Effector memory CD8-positive, alpha-beta T cell (primary cell): ENCODE measurements at regions not wholly inside any gene's neighbourhood (a gene's known extent, or its start where the extent isn't known, plus 50 kb on each side); places are given as distances from the start of the nearest gene placed in this dataset.
"Not testable (repeated sequence)": the region's sequence is repeated elsewhere in the genome, so short reads cannot be mapped to it uniquely, and the experiment has no call there.

Experiments
- ATAC-seq: fragments of 150-1000 bp; cut with Tn5 transposase; replicated peaks from 2 replicates; pipeline ENCODE4 v1.10.0; 2021; ENCODE audit warnings: mild to moderate bottlenecking, moderate library complexity
- DNase-seq, 3 experiments: peaks; one replicate each; pipeline ENCODE4 v3.0.0; 2021
- H3K27ac Mint-ChIP-seq, 2 donors: one replicate each; pipeline ENCODE4 v1.8.0; 2022; ENCODE audit warnings: mild to moderate bottlenecking in 2 of 2, mixed read lengths in 2 of 2, moderate library complexity in 2 of 2
- H3K27me3 Mint-ChIP-seq, 2 donors: one replicate each; pipeline ENCODE4 v1.8.0; 2022; ENCODE audit warnings: mixed read lengths in 2 of 2
- H3K36me3 Mint-ChIP-seq: one replicate; pipeline ENCODE4 v1.8.0; 2022; ENCODE audit warnings: mild to moderate bottlenecking, moderate library complexity, mixed read lengths; ENCODE audit not compliant: insufficient read depth
- H3K4me1 Mint-ChIP-seq, 2 donors: one replicate each; pipeline ENCODE4 v1.8.0; 2022; ENCODE audit warnings: low read depth in 2 of 2, mixed read lengths in 2 of 2
- H3K4me3 Mint-ChIP-seq, 2 donors: one replicate each; pipeline ENCODE4 v1.8.0; 2022; ENCODE audit warnings: mild to moderate bottlenecking in 2 of 2, mixed read lengths in 2 of 2, moderate library complexity in 2 of 2
- H3K9me3 Mint-ChIP-seq, 2 donors: one replicate each; pipeline ENCODE4 v1.8.0; 2022; ENCODE audit warnings: mixed read lengths in 2 of 2

GRCh38 chr3:197368330-197368729 lies 69.9 kb upstream of the DLG1 start:
- Mint-ChIP-seq H3K36me3 (no peaks in the 10 kb centered on the region), H3K9me3 (no peaks in the 10 kb centered on the region), H3K27me3 (peaks cover 52 to 82% of the 10 kb centered on the region in 2 donors), H3K4me3 (no peak overlapping the region), H3K4me1 (peaks cover 0 to 2% of the 10 kb centered on the region in 2 donors), H3K27ac (no peak overlapping the region)
- ATAC-seq (no peak), DNase-seq (no peak)

DNA sequence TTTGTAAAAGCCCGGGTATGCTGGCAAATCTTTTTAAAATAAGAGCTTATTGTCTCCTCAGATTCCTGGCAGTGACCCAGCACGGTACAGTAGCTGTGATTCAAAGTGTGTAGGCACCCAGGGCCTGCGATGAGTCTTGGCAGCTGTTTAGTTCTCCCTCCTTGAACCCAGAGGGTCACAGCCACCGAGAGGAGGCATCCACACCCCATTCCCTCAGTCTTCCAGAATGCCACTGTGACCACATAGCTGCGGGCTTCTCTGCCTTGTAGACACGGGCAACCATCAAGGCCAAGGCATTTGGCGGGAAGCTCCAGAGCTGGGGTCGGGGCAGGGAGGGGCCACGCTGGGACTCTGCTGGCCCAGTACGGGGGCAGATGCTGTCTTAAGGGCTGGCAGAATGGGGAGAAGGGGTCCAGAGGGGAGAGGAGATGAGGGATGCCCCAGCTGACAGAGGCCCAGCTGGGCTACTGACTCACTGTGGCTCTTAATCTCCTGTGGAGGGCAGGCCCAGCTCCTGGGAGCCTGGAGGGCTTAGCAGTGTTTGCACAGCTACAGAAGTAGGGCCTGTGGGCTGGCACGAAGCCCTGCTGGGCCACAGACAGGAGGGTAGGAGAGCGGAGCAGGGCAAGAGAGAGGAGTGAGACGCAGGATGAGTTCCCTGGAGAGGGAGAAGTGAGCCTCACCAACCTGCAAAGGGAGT lies 68.8 kb upstream of the DLG1 start:
- Mint-ChIP-seq H3K27ac (no peak overlapping the region), H3K36me3 (no peaks in the 10 kb centered on the region), H3K27me3 (peaks cover 43 to 87% of the 10 kb centered on the region in 2 donors), H3K4me3 (no peak overlapping the region), H3K9me3 (no peaks in the 10 kb centered on the region), H3K4me1 (peaks cover 0 to 2% of the 10 kb centered on the region in 2 donors)
- DNase-seq (no peak), ATAC-seq (no peak)

- H3K36me3 Mint-ChIP-seq, result no peaks in the 10 kb centered on the region
- no peak overlapping the region for H3K4me3 Mint-ChIP-seq
- no peak overlapping the region for H3K27ac Mint-ChIP-seq
- peaks cover 0 to under 1% of the 10 kb centered on the region in 2 donors for H3K9me3 Mint-ChIP-seq
- DNase-seq, result no peak
- peaks cover 35 to 80% of the 10 kb centered on the region in 2 donors for H3K27me3 Mint-ChIP-seq
- peaks cover 0 to 2% of the 10 kb centered on the region in 2 donors for H3K4me1 Mint-ChIP-seq
- ATAC-seq, result no peak
Observed at GRCh38 chr3:197366301-197367044, 68.1 kb upstream of the DLG1 start.

- Mint-ChIP-seq H3K27me3 (peaks cover 33 to 85% of the 10 kb centered on the region in 2 donors), H3K4me3 (no peak overlapping the region), H3K36me3 (no peaks in the 10 kb centered on the region), H3K9me3 (peaks cover 2 to 6% of the 10 kb centered on the region in 2 donors), H3K27ac (no peak overlapping the region), H3K4me1 (peaks cover 0 to 2% of the 10 kb centered on the region in 2 donors)
- no peak for DNase-seq
- no peak for ATAC-seq
Observed at GRCh38 chr3:197365586-197365985, 67.2 kb upstream of the DLG1 start.

DNA sequence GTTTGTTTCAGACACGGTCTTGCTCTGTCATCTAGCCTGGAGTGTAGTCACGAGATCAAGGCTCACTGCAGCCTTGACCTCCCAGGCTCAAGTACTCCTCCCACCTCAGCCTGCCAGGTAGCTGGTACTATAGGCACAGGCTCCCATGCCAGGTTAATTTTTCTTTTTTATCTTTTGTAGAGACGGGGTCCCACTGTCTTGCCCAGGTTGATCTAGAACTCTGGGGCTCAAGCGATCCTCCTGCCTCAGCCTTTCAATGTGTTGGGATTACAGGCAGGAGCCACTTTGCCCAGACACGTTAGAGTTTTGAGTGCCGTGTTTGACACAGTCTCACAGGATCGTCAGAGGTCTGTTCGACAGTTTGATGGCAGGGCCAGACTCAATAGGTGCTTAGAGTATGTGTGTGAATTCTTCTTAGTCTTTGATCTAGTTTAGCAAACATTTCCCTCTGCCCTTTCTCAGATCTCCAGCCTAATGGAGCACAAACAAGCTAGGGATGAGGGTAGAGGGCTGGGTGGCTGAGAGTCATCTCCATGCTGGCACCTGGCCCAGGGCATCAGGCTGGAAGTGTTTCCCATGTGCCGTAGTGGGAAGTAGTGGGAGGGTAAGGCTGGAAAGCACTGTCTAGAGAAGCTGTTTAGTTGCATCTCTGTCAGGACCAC lies 66.1 kb upstream of the DLG1 start:
- Mint-ChIP-seq H3K9me3 (peaks cover 12 to 14% of the 10 kb centered on the region in 2 donors), H3K4me1 (peaks cover 0 to 2% of the 10 kb centered on the region in 2 donors), H3K4me3 (no peak overlapping the region), H3K27me3 (peaks cover 33 to 80% of the 10 kb centered on the region in 2 donors), H3K27ac (no peak overlapping the region), H3K36me3 (no peaks in the 10 kb centered on the region)
- no peak for DNase-seq
- no peak for ATAC-seq

DNA sequence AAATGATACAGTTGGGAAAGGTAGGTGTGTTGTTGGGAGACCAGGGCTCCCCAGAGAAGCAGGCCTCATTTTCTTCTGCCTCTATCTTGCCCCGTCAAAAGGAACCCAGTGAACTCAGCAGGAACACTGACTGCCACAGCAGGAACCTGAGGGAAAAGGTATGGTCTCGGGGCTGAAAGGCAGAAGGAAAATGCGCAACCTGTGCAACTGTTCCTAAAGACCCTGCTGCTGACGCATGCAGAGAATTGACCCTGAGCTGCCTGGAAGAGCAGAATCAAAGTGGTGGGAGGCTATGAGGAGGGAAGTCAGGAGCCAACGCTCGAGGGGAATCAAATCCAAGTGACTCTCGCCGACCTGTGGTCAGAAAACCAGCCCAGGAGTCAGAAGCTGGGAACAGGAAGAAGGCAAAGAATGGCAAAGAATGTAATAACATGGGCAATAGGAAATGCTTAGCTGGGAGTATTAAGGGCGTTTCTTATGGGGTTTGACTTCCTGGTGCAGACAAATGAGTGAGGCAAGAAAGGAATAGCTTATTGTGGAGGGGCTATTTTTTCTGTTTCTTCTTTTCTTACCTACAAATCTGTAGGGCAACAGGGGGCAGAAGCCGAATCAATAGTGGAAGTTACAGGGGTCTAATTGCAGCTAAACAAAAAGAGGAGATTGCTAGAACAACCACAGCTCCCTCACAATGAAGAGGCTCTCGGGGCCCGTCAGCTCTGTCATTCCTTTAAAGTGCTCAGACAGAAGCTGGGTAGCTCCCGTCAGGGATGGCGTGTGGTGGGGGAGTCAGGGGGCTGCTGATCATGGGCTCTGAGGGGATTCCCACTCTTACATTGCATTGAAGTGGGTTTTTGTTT lies 65.4 kb upstream of the DLG1 start:
- peaks cover 0 to 2% of the 10 kb centered on the region in 2 donors for H3K4me1 Mint-ChIP-seq
- H3K27me3 Mint-ChIP-seq, result peaks cover 32 to 76% of the 10 kb centered on the region in 2 donors
- H3K4me3 Mint-ChIP-seq, result no peak overlapping the region
- no peak overlapping the region for H3K27ac Mint-ChIP-seq
- no peaks in the 10 kb centered on the region for H3K36me3 Mint-ChIP-seq
- peaks cover 14 to 18% of the 10 kb centered on the region in 2 donors for H3K9me3 Mint-ChIP-seq
- ATAC-seq, result no peak
- no peak for DNase-seq

DNA sequence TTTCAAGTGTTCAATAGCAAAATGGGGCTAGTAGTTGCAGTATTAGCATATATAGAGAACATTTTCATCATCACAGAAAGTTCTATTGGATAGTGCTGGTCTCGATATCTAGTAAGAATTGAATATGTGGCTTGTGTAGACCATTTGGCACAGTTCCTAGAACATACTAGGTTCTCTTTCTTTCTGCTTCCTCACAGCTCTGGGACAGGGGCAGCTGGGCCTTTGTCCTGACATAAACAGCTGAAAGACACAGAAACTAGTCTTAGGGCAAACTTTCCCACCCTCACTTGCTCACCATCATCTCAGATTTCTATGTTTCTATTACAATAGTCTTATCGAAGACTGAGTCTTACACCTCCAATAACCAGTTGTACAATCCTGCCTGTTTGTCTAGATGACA lies 63.7 kb upstream of the DLG1 start:
- H3K4me1 Mint-ChIP-seq, result peaks cover 0 to 2% of the 10 kb centered on the region in 2 donors
- H3K4me3 Mint-ChIP-seq, result no peak overlapping the region
- H3K9me3 Mint-ChIP-seq, result peaks cover 14 to 18% of the 10 kb centered on the region in 2 donors
- ATAC-seq (no peak), DNase-seq (no peak)
- H3K27ac Mint-ChIP-seq, result no peak overlapping the region
- no peaks in the 10 kb centered on the region for H3K36me3 Mint-ChIP-seq
- H3K27me3 Mint-ChIP-seq, result peaks cover 23 to 62% of the 10 kb centered on the region in 2 donors

DNA sequence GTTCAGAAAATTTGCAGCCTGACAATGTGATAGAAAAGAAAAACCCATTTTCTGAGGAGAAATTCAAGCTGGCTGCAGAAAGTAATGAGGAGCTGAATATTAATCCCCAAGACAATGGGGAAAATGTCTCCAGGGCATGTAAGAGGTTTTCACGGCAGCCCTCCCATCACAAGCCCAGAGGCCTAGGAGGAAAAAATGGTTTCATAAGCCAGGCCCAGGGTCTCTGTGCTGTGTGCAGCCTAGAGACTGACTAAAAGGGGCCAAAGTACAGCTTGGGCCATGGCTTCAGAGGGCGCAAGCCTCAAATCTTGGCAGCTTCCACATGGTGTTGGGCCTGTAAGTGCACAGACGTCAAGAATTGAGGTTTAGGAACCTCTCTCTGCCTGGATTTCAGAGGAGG lies 61.7 kb upstream of the DLG1 start:
- not testable (repeated sequence) for H3K27ac Mint-ChIP-seq, H3K4me1 Mint-ChIP-seq, H3K36me3 Mint-ChIP-seq, DNase-seq, ATAC-seq, H3K4me3 Mint-ChIP-seq
- H3K9me3 Mint-ChIP-seq, result peaks cover 14 to 18% of the 10 kb centered on the region in 2 donors
- H3K27me3 Mint-ChIP-seq, result peaks cover 8 to 53% of the 10 kb centered on the region in 2 donors

DNA sequence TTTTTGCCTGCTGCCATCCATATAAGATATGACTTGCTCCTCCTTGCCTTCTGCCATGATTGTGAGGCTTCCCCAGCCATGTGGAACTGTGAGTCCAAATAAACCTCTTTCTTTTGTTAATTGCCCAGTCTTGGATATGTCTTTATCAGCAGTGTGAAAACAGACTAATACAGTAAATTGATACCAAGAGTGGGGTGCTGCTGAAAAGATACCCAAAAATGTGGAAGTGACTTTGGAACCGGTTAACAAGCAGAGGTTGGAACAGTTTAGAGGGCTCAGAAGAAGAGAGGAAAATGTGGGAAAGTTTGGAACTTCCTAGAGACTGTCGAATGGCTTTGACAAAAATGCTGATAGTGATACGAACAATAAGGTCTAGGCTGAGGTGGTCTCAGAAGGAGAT lies 61.1 kb upstream of the DLG1 start:
- H3K4me1 Mint-ChIP-seq, H3K27ac Mint-ChIP-seq, H3K4me3 Mint-ChIP-seq, H3K36me3 Mint-ChIP-seq, DNase-seq, ATAC-seq: not testable (repeated sequence)
- Mint-ChIP-seq H3K27me3 (peaks cover 7 to 51% of the 10 kb centered on the region in 2 donors), H3K9me3 (peaks cover 14 to 18% of the 10 kb centered on the region in 2 donors)

- ATAC-seq, result no peak
- Mint-ChIP-seq H3K4me1 (peaks cover 0 to 2% of the 10 kb centered on the region in 2 donors), H3K4me3 (no peak overlapping the region), H3K27me3 (peaks cover 8 to 49% of the 10 kb centered on the region in 2 donors), H3K36me3 (no peaks in the 10 kb centered on the region), H3K9me3 (peaks cover 14 to 18% of the 10 kb centered on the region in 2 donors), H3K27ac (no peak overlapping the region)
- DNase-seq, result no peak
Observed at GRCh38 chr3:197356741-197357140, 58.3 kb upstream of the DLG1 start.

DNA sequence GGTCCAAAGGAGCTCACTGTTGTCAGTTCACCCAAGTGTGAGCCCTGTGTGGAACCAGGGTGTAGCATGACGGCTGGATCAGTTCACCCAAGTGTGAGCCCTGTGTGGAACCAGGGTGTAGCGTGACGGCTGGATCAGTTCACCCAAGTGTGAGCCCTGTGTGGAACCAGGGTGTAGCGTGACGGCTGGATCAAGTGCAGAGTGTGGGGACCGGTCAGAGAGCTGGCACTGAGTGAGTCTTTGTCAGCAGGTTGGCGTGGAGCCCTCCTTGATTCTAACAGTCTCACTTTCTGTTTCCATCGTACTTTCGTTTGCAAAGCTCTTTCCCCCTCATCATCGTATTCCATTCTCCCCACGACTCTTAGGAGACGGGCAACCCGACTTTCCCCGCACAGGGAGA lies 57.9 kb upstream of the DLG1 start:
- peaks cover 0 to 2% of the 10 kb centered on the region in 2 donors for H3K4me1 Mint-ChIP-seq
- no peaks in the 10 kb centered on the region for H3K36me3 Mint-ChIP-seq
- no peak overlapping the region for H3K27ac Mint-ChIP-seq
- peaks cover 8 to 47% of the 10 kb centered on the region in 2 donors for H3K27me3 Mint-ChIP-seq
- DNase-seq (no peak), ATAC-seq (no peak)
- H3K4me3 Mint-ChIP-seq, result no peak overlapping the region
- peaks cover 12 to 15% of the 10 kb centered on the region in 2 donors for H3K9me3 Mint-ChIP-seq

DNA sequence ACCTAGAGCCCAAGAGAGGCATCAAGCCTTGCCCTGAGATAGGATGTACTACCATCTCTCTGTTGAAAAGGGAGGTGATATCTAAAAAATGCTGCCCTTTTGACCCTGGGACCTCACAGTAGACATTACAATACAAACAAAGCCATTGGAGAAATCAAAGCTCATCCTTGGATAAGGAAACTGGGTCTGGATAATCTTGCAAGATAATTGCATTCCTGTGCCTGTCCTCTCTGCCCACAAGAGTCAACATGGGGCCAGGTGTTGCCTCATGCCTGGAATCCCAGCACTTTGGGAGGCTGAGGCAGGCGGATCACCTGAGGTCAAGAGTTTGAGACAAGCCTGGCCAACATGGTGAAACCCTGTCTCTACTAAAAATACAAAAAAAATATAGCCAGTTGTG lies 57.3 kb upstream of the DLG1 start:
- DNase-seq (no peak), ATAC-seq (no peak)
- H3K9me3 Mint-ChIP-seq, result peaks cover 12% of the 10 kb centered on the region in 2 donors
- no peak overlapping the region for H3K27ac Mint-ChIP-seq
- no peak overlapping the region for H3K4me3 Mint-ChIP-seq
- peaks cover 0 to 2% of the 10 kb centered on the region in 2 donors for H3K4me1 Mint-ChIP-seq
- H3K27me3 Mint-ChIP-seq, result peaks cover 11 to 45% of the 10 kb centered on the region in 2 donors
- H3K36me3 Mint-ChIP-seq, result no peaks in the 10 kb centered on the region

- H3K27me3 Mint-ChIP-seq, result peaks cover 22 to 42% of the 10 kb centered on the region in 2 donors
- ATAC-seq (no peak), DNase-seq (no peak)
- H3K9me3 Mint-ChIP-seq, result peaks cover 3 to 4% of the 10 kb centered on the region in 2 donors
- H3K4me1 Mint-ChIP-seq, result peaks cover 0 to 2% of the 10 kb centered on the region in 2 donors
- H3K4me3 Mint-ChIP-seq, result no peak overlapping the region
- no peak overlapping the region for H3K27ac Mint-ChIP-seq
- H3K36me3 Mint-ChIP-seq, result no peaks in the 10 kb centered on the region
Observed at GRCh38 chr3:197354568-197355001, 56.2 kb upstream of the DLG1 start.
